A549 (cell line): ENCODE measurements at regions not wholly inside any gene's neighbourhood (a gene's known extent, or its start where the extent isn't known, plus 50 kb on each side); places are given as distances from the start of the nearest gene placed in this dataset.

Source experiments
- ATAC-seq, 2 experiments: fragments of 200-7000 bp in 1 of 2; fragments of >200 bp in 1 of 2; cut with Nextera tagmentation in 1 of 2; cut with Tn5 transposase in 1 of 2; 3 replicates each; pipeline versions ENCODE4 v1.8.0 to v1.9.1; 2018 to 2020; ENCODE audit warnings: mild to moderate bottlenecking in 1 of 2, moderate library complexity in 1 of 2
- CTCF ChIA-PET: fragments of 300-600 bp; sonication (Branson Sonifier 250); formaldehyde crosslinking; extraction: SDS; loops from one replicate; lab custom pipeline; 2021; ENCODE audit warnings: antibody characterized with exemption, inconsistent platforms; lab: Yijun Ruan, JAX
- POLR2A ChIA-PET: fragments of 350-600 bp; formaldehyde crosslinking; extraction: SDS; loops from one replicate; lab custom pipeline; 2021; ENCODE audit warnings: antibody characterized with exemption, inconsistent platforms; lab: Yijun Ruan, JAX
- DNase-seq, 2 experiments: peaks; one replicate each; pipeline versions ENCODE4 v3.0.0 to v3.0.0-alpha.2; 2011 to 2016; ENCODE audit warnings: low read depth in 1 of 2, low spot score in 1 of 2
- FAIRE-seq: peaks from 2 replicates; lab custom pipeline; 2011; peaks lifted over from hg19 to GRCh38; lab: Jason Lieb, UNC
- H3K27ac ChIP-seq, 2 experiments: fragments of >200 bp; sonication (Bioruptor Twin); formaldehyde crosslinking; 3 replicates each; pipeline ENCODE4 v1.5.1; 2016 to 2017
- H3K4me1 ChIP-seq: fragments of >200 bp; sonication (Bioruptor Twin); formaldehyde crosslinking; 3 replicates; pipeline ENCODE4 v1.6.1; 2016
- H3K4me2 ChIP-seq: fragments of >200 bp; sonication (Bioruptor Twin); formaldehyde crosslinking; 3 replicates; pipeline ENCODE4 v1.6.1; 2016
- H3K4me3 ChIP-seq: fragments of >200 bp; sonication (Bioruptor Twin); formaldehyde crosslinking; 3 replicates; pipeline ENCODE4 v1.5.1; 2016
- H3K9me3 ChIP-seq: fragments of >200 bp; sonication (Bioruptor Twin); formaldehyde crosslinking; 3 replicates; pipeline ENCODE4 v1.6.1; 2016
- BHLHE40 ChIP-seq: IDR thresholded peaks from 2 replicates; pipeline ENCODE4 v1.6.1; 2012; ENCODE audit warnings: low read depth, low read length, inconsistent platforms
- CBX2 ChIP-seq: fragments of 200-600 bp; sonication (generic); IDR thresholded peaks from 2 replicates; pipeline ENCODE4 v1.6.1; 2016; ENCODE audit warnings: low read depth, mild to moderate bottlenecking, borderline replicate concordance
- CBX8 ChIP-seq: fragments of 200-600 bp; sonication (generic); IDR thresholded peaks from 2 replicates; pipeline ENCODE4 v1.6.1; 2016
- CHD4 ChIP-seq: fragments of 200-600 bp; sonication (generic); IDR thresholded peaks from 2 replicates; pipeline ENCODE4 v1.6.1; 2016; ENCODE audit warnings: antibody characterized with exemption, mild to moderate bottlenecking, borderline replicate concordance
- EHMT2 ChIP-seq: fragments of 200-600 bp; sonication (generic); IDR thresholded peaks from 2 replicates; pipeline ENCODE4 v1.6.1; 2016; ENCODE audit warnings: antibody characterized with exemption, low read depth, mild to moderate bottlenecking, moderate library complexity
- EP300 ChIP-seq, 2 experiments: fragments of >200 bp; sonication (Bioruptor Twin); formaldehyde crosslinking; IDR thresholded peaks; 2 replicates in 1 of 2; 3 replicates in 1 of 2; pipeline ENCODE4 v1.6.1; 2016 to 2017
- FOSB ChIP-seq: fragments of 250-450 bp; sonication (Bioruptor Pico); IDR thresholded peaks from 2 replicates; pipeline ENCODE4 v1.5.0; 2020; ENCODE audit warnings: mild to moderate bottlenecking, moderate library complexity
- FOSL2 ChIP-seq, 2 experiments: fragments of 450-650 bp in 1 of 2; fragments of >200 bp in 1 of 2; sonication (Bioruptor Twin) in 1 of 2; formaldehyde crosslinking; IDR thresholded peaks; 2 replicates each; pipeline versions ENCODE4 v1.5.0 to v1.6.1; 2016 to 2020; ENCODE audit warnings: mild to moderate bottlenecking in 1 of 2, moderate library complexity in 1 of 2
- FOXS1 ChIP-seq: fragments of 250-450 bp; sonication (Bioruptor Pico); IDR thresholded peaks from 2 replicates; pipeline ENCODE4 v1.5.0; 2020; ENCODE audit warnings: mild to moderate bottlenecking, moderate library complexity
- GATA3 ChIP-seq: IDR thresholded peaks from 2 replicates; pipeline ENCODE4 v1.6.1; 2012; ENCODE audit warnings: borderline replicate concordance
- HDAC2 ChIP-seq: fragments of 200-600 bp; sonication (generic); IDR thresholded peaks from 2 replicates; pipeline ENCODE4 v1.6.1; 2016
- HES2 ChIP-seq: fragments of >200 bp; sonication (Bioruptor Twin); formaldehyde crosslinking; IDR thresholded peaks from 2 replicates; pipeline ENCODE4 v1.6.1; 2016
- HMGXB4 ChIP-seq: fragments of 250-450 bp; sonication (Bioruptor Pico); IDR thresholded peaks from 2 replicates; pipeline ENCODE4 v1.5.0; 2021; ENCODE audit warnings: mild to moderate bottlenecking, moderate library complexity, borderline replicate concordance
- JUNB ChIP-seq: fragments of >200 bp; sonication (Bioruptor Twin); formaldehyde crosslinking; IDR thresholded peaks from 2 replicates; pipeline ENCODE4 v1.6.1; 2016
- KDM5A ChIP-seq: fragments of 200-600 bp; sonication (generic); IDR thresholded peaks from 2 replicates; pipeline ENCODE4 v1.6.1; 2016; ENCODE audit warnings: antibody characterized with exemption, mild to moderate bottlenecking
- MAFK ChIP-seq: fragments of 450-650 bp; IDR thresholded peaks from 2 replicates; pipeline ENCODE4 v1.6.1; 2014; ENCODE audit not compliant: partially characterized antibody
- MAX ChIP-seq: IDR thresholded peaks from 2 replicates; pipeline ENCODE4 v1.6.1; 2012
- PBX3 ChIP-seq: IDR thresholded peaks from 2 replicates; pipeline ENCODE4 v1.6.1; 2012
- POLR2A ChIP-seq: IDR thresholded peaks from 2 replicates; pipeline ENCODE4 v1.6.1; 2012; ENCODE audit warnings: mild to moderate bottlenecking, low read length
- POLR2AphosphoS2 ChIP-seq: conservative IDR thresholded peaks from 2 replicates; pipeline ENCODE4 v1.6.1; 2012; ENCODE audit warnings: low read length, improper control_type of control experiment, inconsistent platforms
- RAD21 ChIP-seq, 2 experiments: fragments of >200 bp in 1 of 2; sonication (Bioruptor Twin) in 1 of 2; formaldehyde crosslinking in 1 of 2; IDR thresholded peaks in 1 of 2; conservative IDR thresholded peaks in 1 of 2; 2 replicates in 1 of 2; 3 replicates in 1 of 2; pipeline ENCODE4 v1.6.1; 2012 to 2018; ENCODE audit warnings: inconsistent platforms in 1 of 2
- RFX5 ChIP-seq: fragments of 450-650 bp; IDR thresholded peaks from 2 replicates; pipeline ENCODE4 v1.7.1; 2014; ENCODE audit warnings: antibody characterized with exemption, mild to moderate bottlenecking, moderate library complexity
- SREBF2 ChIP-seq: fragments of 450-650 bp; IDR thresholded peaks from 2 replicates; pipeline ENCODE4 v1.6.1; 2014; ENCODE audit warnings: mild to moderate bottlenecking, moderate library complexity
- TP53 ChIP-seq: fragments of 250-450 bp; sonication (Bioruptor Pico); IDR thresholded peaks from 2 replicates; pipeline ENCODE4 v1.5.0; 2021; ENCODE audit warnings: mild to moderate bottlenecking, moderate library complexity
- ZFP36 ChIP-seq: fragments of 450-650 bp; IDR thresholded peaks from 2 replicates; pipeline ENCODE4 v1.6.1; 2014; ENCODE audit warnings: borderline replicate concordance; ENCODE audit not compliant: partially characterized antibody
- ZNF302 ChIP-seq: fragments of 250-450 bp; sonication (Bioruptor Pico); IDR thresholded peaks from 2 replicates; pipeline ENCODE4 v1.9.0; 2021; ENCODE audit warnings: inconsistent platforms, mild to moderate bottlenecking, moderate library complexity
- ZSCAN20 ChIP-seq: fragments of 250-450 bp; sonication (Bioruptor Pico); IDR thresholded peaks from 2 replicates; pipeline ENCODE4 v1.8.0; 2022; ENCODE audit warnings: mild to moderate bottlenecking, moderate library complexity
- WGBS: methylation state at CpG from one replicate; pipeline ENCODE4 v1.1.6; 2017; ENCODE audit errors: missing lambda C conversion rate; 5-methylcytosine and 5-hydroxymethylcytosine counted together
- TF ChIP-seq, protein P1 (sequence below): IDR thresholded peaks from 2 replicates; pipeline ENCODE4 v1.6.1; 2012; ENCODE audit warnings: low read depth, borderline replicate concordance
- TF ChIP-seq, protein P2 (sequence below): fragments of 450-650 bp; IDR thresholded peaks from 2 replicates; pipeline ENCODE4 v1.6.1; 2014; ENCODE audit warnings: antibody characterized with exemption

- no peak for ATAC-seq
- TF ChIP-seq TP53 (CRISPR knock-in tag) (no peak), POLR2A (no peak), ZSCAN20 (CRISPR knock-in tag) (no peak), HES2 (no peak), KDM5A (no peak), EHMT2 (no peak), CBX8 (no peak), JUNB (no peak)
- H3K27ac ChIP-seq = no peak overlapping the region
- POLR2A ChIA-PET = no interaction called here
- H3K4me2 ChIP-seq = no peak overlapping the region
- CTCF ChIA-PET = interaction anchor here (1.3 kb wide), 1 partner anchor 11 kb away, joined by 3 read pairs; no protein-coding TSS in a partner anchor
- 90% methylated on average over 4 of the region's 4 CpGs for WGBS
- H3K9me3 ChIP-seq = no peaks in the 10 kb centered on the region
- peaks cover 17% of the 10 kb centered on the region for H3K4me1 ChIP-seq
- no peak overlapping the region for H3K4me3 ChIP-seq
- no peak for DNase-seq
- FAIRE-seq = no peak
Measured at GRCh38 chr9:90303655-90304054, 339.0 kb downstream of the DIRAS2 start.

GRCh38 chr9:90306158-90306557, 336.5 kb downstream of the DIRAS2 start:
- Histone ChIP-seq H3K27ac (no peak overlapping the region), H3K9me3 (no peaks in the 10 kb centered on the region)
- DNase-seq = no peak

DNA sequence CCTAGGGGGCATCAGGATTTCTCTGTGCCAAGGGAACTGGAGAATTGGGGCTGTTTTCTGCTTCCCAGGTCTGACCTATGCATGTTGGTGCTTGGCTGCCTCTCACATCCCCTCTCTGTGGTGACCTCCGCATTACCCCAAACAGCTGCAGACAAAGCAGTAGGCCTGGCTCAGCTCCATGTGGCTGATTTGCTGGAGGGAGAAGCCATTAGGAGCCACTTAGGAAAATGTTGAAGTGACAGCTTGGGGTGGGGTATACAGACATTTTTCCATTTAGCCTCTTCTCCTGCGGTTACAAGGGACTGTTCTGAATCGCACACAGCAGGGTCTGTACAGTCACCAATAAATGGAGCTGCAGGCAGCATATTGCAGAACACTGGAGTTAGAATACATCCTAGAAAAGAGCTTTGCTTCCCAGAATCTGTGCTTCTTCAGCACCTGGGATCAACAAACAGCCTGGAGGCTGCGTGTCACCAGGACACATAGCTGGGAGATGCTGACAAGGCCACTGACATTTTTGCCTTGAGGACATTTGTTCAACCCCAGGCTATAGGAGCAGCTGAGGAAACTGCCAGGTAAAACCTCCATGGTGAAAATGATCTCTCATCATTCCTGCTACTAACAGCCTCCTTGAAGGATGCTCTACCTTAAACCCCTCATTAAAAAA, 335.3 kb downstream of the DIRAS2 start:
- 91% methylated on average over 4 of the region's 4 CpGs for WGBS
- no peak overlapping the region for H3K4me2 ChIP-seq
- ChIA-PET CTCF (no interaction called here), POLR2A (no interaction called here)
- H3K9me3 ChIP-seq = no peaks in the 10 kb centered on the region
- no peak for FAIRE-seq
- no peak overlapping the region for H3K4me3 ChIP-seq
- H3K27ac ChIP-seq = no peak overlapping the region
- H3K4me1 ChIP-seq = 0 out of 3 replicates have a peak, but pooled peaks cover 3% of the 10 kb centered on the region
- DNase-seq = no peak
- ATAC-seq = no peak
- TF ChIP-seq, protein P1, sequence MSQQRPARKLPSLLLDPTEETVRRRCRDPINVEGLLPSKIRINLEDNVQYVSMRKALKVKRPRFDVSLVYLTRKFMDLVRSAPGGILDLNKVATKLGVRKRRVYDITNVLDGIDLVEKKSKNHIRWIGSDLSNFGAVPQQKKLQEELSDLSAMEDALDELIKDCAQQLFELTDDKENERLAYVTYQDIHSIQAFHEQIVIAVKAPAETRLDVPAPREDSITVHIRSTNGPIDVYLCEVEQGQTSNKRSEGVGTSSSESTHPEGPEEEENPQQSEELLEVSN = no peak
- TF ChIP-seq POLR2AphosphoS2 (no peak), CBX2 (no peak), RFX5 (no peak), EP300 (IDR thresholded peaks at IDR 0.05) (no peak), RAD21 (conservative IDR thresholded peaks at IDR 0.05 in 1 of 2, IDR thresholded peaks at IDR 0.05 in 1 of 2) (no peak), GATA3 (no peak), KDM5A (no peak), BHLHE40 (no peak), FOXS1 (CRISPR knock-in tag) (no peak), MAX (no peak)
- TF ChIP-seq, protein P2, sequence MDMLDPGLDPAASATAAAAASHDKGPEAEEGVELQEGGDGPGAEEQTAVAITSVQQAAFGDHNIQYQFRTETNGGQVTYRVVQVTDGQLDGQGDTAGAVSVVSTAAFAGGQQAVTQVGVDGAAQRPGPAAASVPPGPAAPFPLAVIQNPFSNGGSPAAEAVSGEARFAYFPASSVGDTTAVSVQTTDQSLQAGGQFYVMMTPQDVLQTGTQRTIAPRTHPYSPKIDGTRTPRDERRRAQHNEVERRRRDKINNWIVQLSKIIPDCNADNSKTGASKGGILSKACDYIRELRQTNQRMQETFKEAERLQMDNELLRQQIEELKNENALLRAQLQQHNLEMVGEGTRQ = no peak

More at GRCh38 chr9:90306158-90306557, 336.5 kb downstream of the DIRAS2 start:
- TF ChIP-seq FOSL2 (IDR thresholded peaks at IDR 0.05) (no peak), FOSL2 (CRISPR knock-in tag; IDR thresholded peaks at IDR 0.05) (no peak), MAFK (no peak), ZFP36 (no peak), POLR2A (no peak), KDM5A (no peak), RFX5 (no peak), EHMT2 (no peak), ZSCAN20 (CRISPR knock-in tag) (no peak), HDAC2 (no peak), HMGXB4 (CRISPR knock-in tag) (no peak), GATA3 (no peak), ZNF302 (CRISPR knock-in tag) (no peak), CHD4 (no peak), FOSB (no peak), SREBF2 (no peak), PBX3 (no peak)
- TF ChIP-seq, protein P2 = no peak
- no peak overlapping the region for H3K4me2 ChIP-seq
- POLR2A ChIA-PET = no interaction called here
- 92% methylated on average over 11 of the region's 11 CpGs for WGBS
- CTCF ChIA-PET = interaction anchor here (0.6 kb wide), 1 partner anchor 13 kb away, joined by 5 read pairs; no protein-coding TSS in a partner anchor
- peaks cover 10% of the 10 kb centered on the region for H3K4me1 ChIP-seq
- no peak for ATAC-seq
- no peak overlapping the region for H3K4me3 ChIP-seq
- FAIRE-seq = no peak
